ENCODE measurements at regions not wholly inside any gene's neighbourhood (a gene's known extent, or its start where the extent isn't known, plus 50 kb on each side); places are given as distances from the start of the nearest gene placed in this dataset.

DNA sequence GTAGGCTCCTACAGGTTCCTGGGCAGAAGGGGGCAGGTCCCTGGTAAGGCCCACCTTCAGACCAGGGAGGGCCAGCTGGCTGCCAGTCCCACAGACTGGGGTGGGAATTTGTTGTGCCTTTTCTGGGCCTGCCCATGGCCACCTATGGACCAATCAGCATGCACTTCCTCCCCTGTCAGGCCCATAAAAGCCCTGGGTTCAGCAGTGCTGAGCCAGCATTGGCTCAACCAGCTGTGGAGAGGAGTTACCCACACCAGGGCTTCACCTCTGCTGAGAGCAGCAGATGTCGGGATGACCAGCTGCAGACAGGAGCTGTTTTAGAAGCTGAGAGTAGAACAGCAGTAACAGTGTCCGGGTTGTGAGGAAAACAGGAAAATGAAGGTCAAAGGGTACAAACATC is 373.4 kb upstream of the ACO1 start:
- TF ChIP-seq, protein P1, sequence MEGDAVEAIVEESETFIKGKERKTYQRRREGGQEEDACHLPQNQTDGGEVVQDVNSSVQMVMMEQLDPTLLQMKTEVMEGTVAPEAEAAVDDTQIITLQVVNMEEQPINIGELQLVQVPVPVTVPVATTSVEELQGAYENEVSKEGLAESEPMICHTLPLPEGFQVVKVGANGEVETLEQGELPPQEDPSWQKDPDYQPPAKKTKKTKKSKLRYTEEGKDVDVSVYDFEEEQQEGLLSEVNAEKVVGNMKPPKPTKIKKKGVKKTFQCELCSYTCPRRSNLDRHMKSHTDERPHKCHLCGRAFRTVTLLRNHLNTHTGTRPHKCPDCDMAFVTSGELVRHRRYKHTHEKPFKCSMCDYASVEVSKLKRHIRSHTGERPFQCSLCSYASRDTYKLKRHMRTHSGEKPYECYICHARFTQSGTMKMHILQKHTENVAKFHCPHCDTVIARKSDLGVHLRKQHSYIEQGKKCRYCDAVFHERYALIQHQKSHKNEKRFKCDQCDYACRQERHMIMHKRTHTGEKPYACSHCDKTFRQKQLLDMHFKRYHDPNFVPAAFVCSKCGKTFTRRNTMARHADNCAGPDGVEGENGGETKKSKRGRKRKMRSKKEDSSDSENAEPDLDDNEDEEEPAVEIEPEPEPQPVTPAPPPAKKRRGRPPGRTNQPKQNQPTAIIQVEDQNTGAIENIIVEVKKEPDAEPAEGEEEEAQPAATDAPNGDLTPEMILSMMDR (IDR thresholded peaks at IDR 0.05), result no peak
- no peak for TF ChIP-seq POLR2A (IDR thresholded peaks at IDR 0.05)
